Bronchial epithelial cell (primary cell): ENCODE measurements at regions not wholly inside any gene's neighbourhood (a gene's known extent, or its start where the extent isn't known, plus 50 kb on each side); places are given as distances from the start of the nearest gene placed in this dataset.

Experiments used
- DNase-seq: peaks from one replicate; pipeline ENCODE4 v3.0.0-alpha.2; 2010; ENCODE audit warnings: low read depth
- FAIRE-seq: peaks from 2 replicates; lab custom pipeline; 2011; peaks lifted over from hg19 to GRCh38; lab: Jason Lieb, UNC
- H3K27me3 ChIP-seq: 2 replicates; pipeline ENCODE4 v1.5.1; 2011; ENCODE audit warnings: low read length; ENCODE audit not compliant: control insufficient read depth, insufficient read depth
- H3K36me3 ChIP-seq: 2 replicates; pipeline ENCODE4 v1.5.1; 2011; ENCODE audit warnings: low read length; ENCODE audit not compliant: control insufficient read depth, insufficient read depth
- H3K4me3 ChIP-seq: 2 replicates; pipeline ENCODE4 v1.5.1; 2011; ENCODE audit warnings: mild to moderate bottlenecking, low read depth, low read length, control low read depth
- TF ChIP-seq, protein P1 (sequence below): IDR thresholded peaks from 2 replicates; pipeline ENCODE4 v1.5.1; 2011; ENCODE audit warnings: mild to moderate bottlenecking, moderate library complexity, low read length, control low read depth, inconsistent platforms; ENCODE audit not compliant: insufficient read depth, severe bottlenecking

- Histone ChIP-seq H3K27me3 (no peaks in the 10 kb centered on the region), H3K4me3 (no peak overlapping the region), H3K36me3 (no peaks in the 10 kb centered on the region)
- no peak for DNase-seq
- peak; percentile 68 for FAIRE-seq
- TF ChIP-seq, protein P1, sequence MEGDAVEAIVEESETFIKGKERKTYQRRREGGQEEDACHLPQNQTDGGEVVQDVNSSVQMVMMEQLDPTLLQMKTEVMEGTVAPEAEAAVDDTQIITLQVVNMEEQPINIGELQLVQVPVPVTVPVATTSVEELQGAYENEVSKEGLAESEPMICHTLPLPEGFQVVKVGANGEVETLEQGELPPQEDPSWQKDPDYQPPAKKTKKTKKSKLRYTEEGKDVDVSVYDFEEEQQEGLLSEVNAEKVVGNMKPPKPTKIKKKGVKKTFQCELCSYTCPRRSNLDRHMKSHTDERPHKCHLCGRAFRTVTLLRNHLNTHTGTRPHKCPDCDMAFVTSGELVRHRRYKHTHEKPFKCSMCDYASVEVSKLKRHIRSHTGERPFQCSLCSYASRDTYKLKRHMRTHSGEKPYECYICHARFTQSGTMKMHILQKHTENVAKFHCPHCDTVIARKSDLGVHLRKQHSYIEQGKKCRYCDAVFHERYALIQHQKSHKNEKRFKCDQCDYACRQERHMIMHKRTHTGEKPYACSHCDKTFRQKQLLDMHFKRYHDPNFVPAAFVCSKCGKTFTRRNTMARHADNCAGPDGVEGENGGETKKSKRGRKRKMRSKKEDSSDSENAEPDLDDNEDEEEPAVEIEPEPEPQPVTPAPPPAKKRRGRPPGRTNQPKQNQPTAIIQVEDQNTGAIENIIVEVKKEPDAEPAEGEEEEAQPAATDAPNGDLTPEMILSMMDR: no peak
Measured at GRCh38 chrX:45447331-45447730, 246.7 kb upstream of the DIPK2B start.

- no peaks in the 10 kb centered on the region for H3K36me3 ChIP-seq
- TF ChIP-seq, protein P1: no peak
- H3K4me3 ChIP-seq: no peak overlapping the region
- DNase-seq (peak; percentile 88), FAIRE-seq (no peak)
- no peaks in the 10 kb centered on the region for H3K27me3 ChIP-seq
Measured at GRCh38 chrX:45445745-45446412, 245.2 kb upstream of the DIPK2B start.

GRCh38 chrX:45437186-45437585, 236.5 kb upstream of the DIPK2B start:
- H3K4me3 ChIP-seq: no peak overlapping the region
- DNase-seq (no peak), FAIRE-seq (no peak)
- H3K36me3 ChIP-seq: no peaks in the 10 kb centered on the region
- TF ChIP-seq, protein P1: no peak
- no peaks in the 10 kb centered on the region for H3K27me3 ChIP-seq

GRCh38 chrX:45435481-45435880, 234.8 kb upstream of the DIPK2B start:
- H3K4me3 ChIP-seq: peak overlapping the region; percentile 7
- TF ChIP-seq, protein P1: no peak
- H3K27me3 ChIP-seq: no peaks in the 10 kb centered on the region
- DNase-seq: peak; percentile 70
- H3K36me3 ChIP-seq: no peaks in the 10 kb centered on the region
- FAIRE-seq: no peak

DNA sequence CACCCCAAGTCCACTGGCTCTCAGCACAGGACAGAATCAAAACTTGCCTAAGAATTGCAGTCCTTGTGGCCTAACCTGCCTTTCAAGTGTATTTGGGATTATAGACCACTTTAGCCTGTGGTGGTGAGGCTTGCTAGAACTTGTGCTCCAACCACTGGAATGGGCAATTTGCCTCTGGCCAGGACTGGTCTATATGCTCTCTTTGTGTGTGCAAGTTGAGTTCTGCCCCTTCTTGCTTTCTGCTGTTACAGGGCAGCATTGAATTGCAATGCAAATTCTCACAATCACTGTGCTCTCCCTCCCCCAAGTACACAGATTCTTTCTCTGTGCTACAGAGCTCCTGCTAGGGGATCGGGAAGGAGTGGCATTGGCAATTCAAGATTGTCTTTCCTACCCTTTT, 233.6 kb upstream of the DIPK2B start:
- Histone ChIP-seq H3K36me3 (no peaks in the 10 kb centered on the region), H3K27me3 (no peaks in the 10 kb centered on the region), H3K4me3 (peak overlapping the region; percentile 26)
- TF ChIP-seq, protein P1: no peak
- FAIRE-seq (no peak), DNase-seq (peak; percentile 96)

GRCh38 chrX:45428831-45429230, 228.2 kb upstream of the DIPK2B start:
- no peaks in the 10 kb centered on the region for H3K36me3 ChIP-seq
- no peak overlapping the region for H3K4me3 ChIP-seq
- TF ChIP-seq, protein P1: no peak
- no peak for DNase-seq
- H3K27me3 ChIP-seq: no peaks in the 10 kb centered on the region
- no peak for FAIRE-seq
